HCT116 (cell line): ENCODE measurements at regions not wholly inside any gene's neighbourhood (a gene's known extent, or its start where the extent isn't known, plus 50 kb on each side); places are given as distances from the start of the nearest gene placed in this dataset.

Experiments
- ATAC-seq: fragments of 200-7000 bp; cut with Tn5 transposase; 2 replicates; pipeline ENCODE4 v1.9.1; 2020; ENCODE audit warnings: mild to moderate bottlenecking, moderate library complexity
- BruUV-seq: library from RNA; stranded (reverse); fragments of 400-500 nt; replicated peaks from 2 replicates; lab custom pipeline; 2021; lab: Mats Ljungman, UMichigan
- CTCF ChIA-PET: fragments of 300-600 bp; sonication (Branson Sonifier 250); formaldehyde crosslinking; loops from one replicate; lab custom pipeline; 2021; ENCODE audit warnings: antibody characterized with exemption; lab: Charles Lee
- POLR2A ChIA-PET: fragments of 300-600, 350-600 bp; sonication (Branson Sonifier 250); formaldehyde crosslinking; loops from one replicate; lab custom pipeline; 2021; ENCODE audit warnings: antibody characterized with exemption; lab: Charles Lee
- RAD21 ChIA-PET, 2 experiments: fragments of 300-600 bp; sonication (Branson Sonifier 250); formaldehyde crosslinking; loops; one replicate each; lab custom pipeline; 2023; ENCODE audit warnings: low total read pairs in 2 of 2; ENCODE audit not compliant: uncharacterized antibody in 2 of 2, unreplicated experiment in 2 of 2, low non-redundant PET in 1 of 2; lab: Charles Lee
- DNase-seq: peaks from one replicate; pipeline ENCODE4 v3.0.0-alpha.2; 2010; ENCODE audit warnings: low read depth, low spot score
- H2AFZ ChIP-seq: fragments of 200-600 bp; shearing (Covaris generic), sonication (generic); 2 replicates; pipeline ENCODE4 v1.6.1; 2017; ENCODE audit warnings: low read depth, mixed run types, mixed read lengths, antibody characterized with exemption, low read length; ENCODE audit not compliant: poor library complexity, severe bottlenecking
- H3K27ac ChIP-seq: 2 replicates; pipeline ENCODE4 v1.5.1; 2012; ENCODE audit warnings: low read depth, low read length
- H3K27me3 ChIP-seq: fragments of 200-600 bp; sonication (generic); 2 replicates; pipeline ENCODE4 v1.6.1; 2016; ENCODE audit warnings: mixed run types, low read length, mixed read lengths; ENCODE audit not compliant: insufficient read depth
- H3K36me3 ChIP-seq, 2 experiments: fragments of 200-500 bp in 1 of 2; fragments of 200-600 bp in 1 of 2; sonication (Bioruptor generic) in 1 of 2; sonication (generic) in 1 of 2; 2 replicates each; pipeline versions ENCODE4 v1.5.1 to v1.6.1; 2014 to 2016; ENCODE audit warnings: low read length in 2 of 2, inconsistent platforms in 1 of 2, mixed read lengths in 1 of 2, mixed run types in 1 of 2; ENCODE audit not compliant: insufficient read depth in 2 of 2, control insufficient read depth in 1 of 2
- H3K4me1 ChIP-seq, 2 experiments: fragments of 200-600 bp in 1 of 2; sonication (generic) in 1 of 2; 2 replicates each; pipeline versions ENCODE4 v1.5.1 to v1.6.1; 2012 to 2017; ENCODE audit warnings: low read length in 2 of 2, inconsistent platforms in 1 of 2, mild to moderate bottlenecking in 1 of 2, mixed read lengths in 1 of 2, mixed run types in 1 of 2, moderate library complexity in 1 of 2; ENCODE audit not compliant: insufficient read depth in 2 of 2, control insufficient read depth in 1 of 2
- H3K4me2 ChIP-seq: fragments of 200-600 bp; sonication (generic); 2 replicates; pipeline ENCODE4 v1.6.1; 2017; ENCODE audit warnings: mixed run types, low read length, mixed read lengths
- H3K4me3 ChIP-seq, 2 experiments: fragments of 200-600 bp in 1 of 2; sonication (generic) in 1 of 2; replicated peaks in 1 of 2; 2 replicates each; pipeline ENCODE4 v1.5.1; 2011 to 2016; ENCODE audit warnings: low read length in 2 of 2, control low read depth in 1 of 2, low read depth in 1 of 2, mild to moderate bottlenecking in 1 of 2, mixed read lengths in 1 of 2, mixed run types in 1 of 2
- H3K79me2 ChIP-seq: fragments of 200-600 bp; sonication (generic); 2 replicates; pipeline ENCODE4 v1.6.1; 2017; ENCODE audit warnings: mild to moderate bottlenecking, mixed run types, low read length, moderate library complexity, mixed read lengths; ENCODE audit not compliant: insufficient read depth
- H3K9ac ChIP-seq: fragments of 200-600 bp; sonication (generic); 2 replicates; pipeline ENCODE4 v1.6.1; 2016; ENCODE audit warnings: low read length, mixed read lengths
- H3K9me2 ChIP-seq: fragments of 200-600 bp; sonication (generic), shearing (Covaris generic); 2 replicates; pipeline ENCODE4 v1.6.1; 2017; ENCODE audit warnings: mixed run types, mild to moderate bottlenecking, moderate library complexity; ENCODE audit not compliant: insufficient read depth
- H3K9me3 ChIP-seq, 2 experiments: fragments of 200-500 bp in 1 of 2; fragments of 200-600 bp in 1 of 2; sonication (Bioruptor generic) in 1 of 2; sonication (generic) in 1 of 2; 2 replicates each; pipeline ENCODE4 v1.6.1; 2014 to 2017; ENCODE audit warnings: low read length in 2 of 2, mixed read lengths in 2 of 2, inconsistent platforms in 1 of 2, low read depth in 1 of 2, mild to moderate bottlenecking in 1 of 2, mixed run types in 1 of 2, moderate library complexity in 1 of 2; ENCODE audit not compliant: control insufficient read depth in 1 of 2, insufficient read depth in 1 of 2
- H4K20me1 ChIP-seq: fragments of 200-600 bp; sonication (generic), shearing (Covaris generic); 2 replicates; pipeline ENCODE4 v1.6.1; 2017; ENCODE audit warnings: mixed run types, mild to moderate bottlenecking, moderate library complexity; ENCODE audit not compliant: insufficient read depth
- CTCF ChIP-seq, 3 experiments: fragments of 200-600 bp in 1 of 3; sonication (generic) in 1 of 3; IDR thresholded peaks in 2 of 3; conservative IDR thresholded peaks in 1 of 3; 2 replicates each; pipeline ENCODE4 v1.5.1; 2012 to 2017; ENCODE audit warnings: low read depth in 2 of 3, low read length in 2 of 3, antibody characterized with exemption in 1 of 3, borderline replicate concordance in 1 of 3, control low read depth in 1 of 3, mild to moderate bottlenecking in 1 of 3, mixed read lengths in 1 of 3, mixed run types in 1 of 3, moderate library complexity in 1 of 3; ENCODE audit not compliant: insufficient read depth in 1 of 3
- EGR1 ChIP-seq: IDR thresholded peaks from 2 replicates; pipeline ENCODE4 v1.6.1; 2012; ENCODE audit warnings: low read depth
- EZH2 ChIP-seq: fragments of 200-600 bp; sonication (generic); IDR thresholded peaks from 2 replicates; pipeline ENCODE4 v1.6.1; 2017; ENCODE audit warnings: antibody characterized with exemption, mixed run types
- EZH2phosphoT487 ChIP-seq: fragments of 200-600 bp; IDR thresholded peaks from 2 replicates; pipeline ENCODE4 v1.6.1; 2018; ENCODE audit warnings: antibody characterized with exemption, borderline replicate concordance
- FOSL1 ChIP-seq: IDR thresholded peaks from 2 replicates; pipeline ENCODE4 v1.6.1; 2012; ENCODE audit warnings: low read depth
- JUND ChIP-seq: IDR thresholded peaks from 2 replicates; pipeline ENCODE4 v1.6.1; 2012
- MAX ChIP-seq: IDR thresholded peaks from 2 replicates; pipeline ENCODE4 v1.6.1; 2012
- POLR2AphosphoS5 ChIP-seq: IDR thresholded peaks from 2 replicates; pipeline ENCODE4 v1.6.1; 2011; ENCODE audit warnings: mild to moderate bottlenecking, low read depth, low read length, moderate library complexity
- RAD21 ChIP-seq: IDR thresholded peaks from 2 replicates; pipeline ENCODE4 v1.6.1; 2012; ENCODE audit warnings: low read depth, mild to moderate bottlenecking
- SIN3A ChIP-seq: IDR thresholded peaks from 2 replicates; pipeline ENCODE4 v1.6.1; 2012; ENCODE audit warnings: low read depth
- SRF ChIP-seq: IDR thresholded peaks from 2 replicates; pipeline ENCODE4 v1.6.1; 2012; ENCODE audit warnings: low read depth
- TCF7L2 ChIP-seq: IDR thresholded peaks from 2 replicates; pipeline ENCODE4 v1.7.0; 2011; ENCODE audit warnings: borderline replicate concordance, inconsistent platforms; ENCODE audit not compliant: insufficient read depth, insufficient read length; ENCODE audit errors: extremely low read depth
- ZFX ChIP-seq: fragments of 450-650 bp; IDR thresholded peaks from 2 replicates; pipeline ENCODE4 v1.6.1; 2017
- ZNF274 ChIP-seq: fragments of 200-500 bp; sonication (Bioruptor generic); IDR thresholded peaks from 2 replicates; pipeline ENCODE4 v1.6.1; 2014; ENCODE audit warnings: mild to moderate bottlenecking, low read depth, low read length, inconsistent platforms
- intact Hi-C: fragments of 100-400 bp; cut with micrococcal nuclease; formaldehyde crosslinking; loops from 2 replicates; pipeline ENCODE4 v1.10.0; 2022

GRCh38 chr3:79870313-79870620, 102.5 kb upstream of the ROBO1 start:
- H3K4me3 ChIP-seq, result no peak overlapping the region
- ChIA-PET RAD21 (no interaction called here), CTCF (no interaction called here), POLR2A (no interaction called here)
- no peak overlapping the region for H2AFZ ChIP-seq
- ATAC-seq (no peak), DNase-seq (no peak)
- H3K9ac ChIP-seq, result no peak overlapping the region
- TF ChIP-seq SRF (no peak), ZNF274 (no peak), SIN3A (no peak), FOSL1 (no peak), EGR1 (no peak), POLR2AphosphoS5 (no peak), CTCF (IDR thresholded peaks at IDR 0.05 in 2 of 3, conservative IDR thresholded peaks at IDR 0.05 in 1 of 3; ENCODE audit: borderline replicate concordance in 1 of 3, insufficient read depth in 1 of 3, low read depth in 2 of 3, low read length in 2 of 3) (no peak), JUND (no peak), RAD21 (no peak), EZH2phosphoT487 (no peak), MAX (no peak), EZH2 (no peak), ZFX (no peak), TCF7L2 (no peak)
- intact Hi-C loops, result no loop called here
- no peaks in the 10 kb centered on the region for H3K27me3 ChIP-seq
- H3K79me2 ChIP-seq, result no peaks in the 10 kb centered on the region
- no TSS peak for BruUV-seq
- H3K4me1 ChIP-seq, result no peaks in the 10 kb centered on the region
- no peaks in the 10 kb centered on the region for H4K20me1 ChIP-seq
- no peak overlapping the region for H3K4me2 ChIP-seq
- H3K36me3 ChIP-seq, result no peaks in the 10 kb centered on the region; a peak in 1 of 4 replicates
- H3K9me2 ChIP-seq, result no peaks in the 10 kb centered on the region
- peaks cover 11 to 12% of the 10 kb centered on the region in 2 experiments; a peak in 2 of 4 replicates for H3K9me3 ChIP-seq
- H3K27ac ChIP-seq, result no peak overlapping the region
